Liver (tissue), 8 donors: ENCODE measurements at regions not wholly inside any gene's neighbourhood (a gene's known extent, or its start where the extent isn't known, plus 50 kb on each side); places are given as distances from the start of the nearest gene placed in this dataset.

Experiments used
- DNase-seq: peaks from one replicate; pipeline ENCODE4 v3.0.0-alpha.2; 2017; ENCODE audit warnings: low spot score
- H3K27ac ChIP-seq, 2 donors: one replicate each; pipeline ENCODE4 v1.7.0; 2013; ENCODE audit warnings: inconsistent platforms in 2 of 2, low read length in 2 of 2, control low read depth in 1 of 2, low read depth in 1 of 2, mild to moderate bottlenecking in 1 of 2
- H3K27me3 ChIP-seq, 4 donors: one replicate each; pipeline versions ENCODE4 v1.6.1 to v1.7.0; 2013; ENCODE audit warnings: low read length in 3 of 4, inconsistent platforms in 1 of 4, mild to moderate bottlenecking in 1 of 4, moderate library complexity in 1 of 4; ENCODE audit not compliant: control insufficient read depth in 4 of 4, insufficient read depth in 4 of 4
- H3K36me3 ChIP-seq, 4 donors: one replicate each; pipeline versions ENCODE4 v1.6.1 to v1.7.0; 2013; ENCODE audit warnings: low read length in 3 of 4, mild to moderate bottlenecking in 3 of 4, low read depth in 1 of 4, moderate library complexity in 1 of 4; ENCODE audit not compliant: control insufficient read depth in 4 of 4, insufficient read depth in 3 of 4
- H3K4me1 ChIP-seq, 4 donors: one replicate each; pipeline versions ENCODE4 v1.6.1 to v1.7.0; 2013; ENCODE audit warnings: low read length in 3 of 4, mild to moderate bottlenecking in 3 of 4, moderate library complexity in 1 of 4; ENCODE audit not compliant: control insufficient read depth in 4 of 4, insufficient read depth in 4 of 4
- H3K4me3 ChIP-seq, 3 donors: one replicate each; pipeline versions ENCODE4 v1.6.1 to v1.7.0; 2013; ENCODE audit warnings: low read length in 3 of 3, control low read depth in 1 of 3, low read depth in 1 of 3, mild to moderate bottlenecking in 1 of 3
- H3K9ac ChIP-seq, 2 donors: one replicate each; pipeline ENCODE4 v1.7.0; 2013; ENCODE audit warnings: low read length in 2 of 2, mild to moderate bottlenecking in 2 of 2, moderate library complexity in 2 of 2, control low read depth in 1 of 2, low read depth in 1 of 2
- H3K9me3 ChIP-seq, 4 donors: one replicate each; pipeline versions ENCODE4 v1.6.1 to v1.7.0; 2013; ENCODE audit warnings: low read length in 3 of 4; ENCODE audit not compliant: control insufficient read depth in 4 of 4
- ATF3 ChIP-seq: IDR thresholded peaks from 2 replicates; pipeline ENCODE4 v1.6.1; 2016; ENCODE audit warnings: antibody characterized with exemption
- CTCF ChIP-seq: fragments of 150-350 bp; IDR thresholded peaks from 2 replicates; pipeline ENCODE4 v1.5.1; 2017; ENCODE audit warnings: improper control_type of control experiment, low read depth, low read length; ENCODE audit not compliant: missing input control
- EGR1 ChIP-seq, 2 donors: IDR thresholded peaks; 2 replicates each; pipeline ENCODE4 v1.6.1; 2016 to 2018; ENCODE audit warnings: antibody characterized with exemption in 2 of 2, low read depth in 2 of 2
- FOXA1 ChIP-seq: IDR thresholded peaks from 2 replicates; pipeline ENCODE4 v1.6.1; 2016; ENCODE audit warnings: antibody characterized with exemption
- FOXA2 ChIP-seq: IDR thresholded peaks from 2 replicates; pipeline ENCODE4 v1.6.1; 2016; ENCODE audit warnings: antibody characterized with exemption
- GABPA ChIP-seq, 2 donors: IDR thresholded peaks in 1 of 2; conservative IDR thresholded peaks in 1 of 2; 2 replicates each; pipeline ENCODE4 v1.6.1; 2016; ENCODE audit warnings: antibody characterized with exemption in 2 of 2, mild to moderate bottlenecking in 1 of 2, moderate library complexity in 1 of 2
- HNF4A ChIP-seq, 2 donors: conservative IDR thresholded peaks; 2 replicates each; pipeline ENCODE4 v1.6.1; 2016; ENCODE audit warnings: antibody characterized with exemption in 2 of 2, mild to moderate bottlenecking in 2 of 2
- HNF4G ChIP-seq: IDR thresholded peaks from 2 replicates; pipeline ENCODE4 v1.6.1; 2016; ENCODE audit warnings: antibody characterized with exemption
- JUND ChIP-seq, 2 donors: IDR thresholded peaks; 2 replicates each; pipeline ENCODE4 v1.6.1; 2016; ENCODE audit warnings: antibody characterized with exemption in 2 of 2
- MAX ChIP-seq: IDR thresholded peaks from 2 replicates; pipeline ENCODE4 v1.6.1; 2016; ENCODE audit warnings: antibody characterized with exemption
- NR2F2 ChIP-seq: IDR thresholded peaks from 2 replicates; pipeline ENCODE4 v1.6.1; 2016; ENCODE audit warnings: antibody characterized with exemption
- RAD21 ChIP-seq, 2 donors: IDR thresholded peaks; 2 replicates each; pipeline ENCODE4 v1.6.1; 2016; ENCODE audit warnings: antibody characterized with exemption in 2 of 2, mild to moderate bottlenecking in 2 of 2
- REST ChIP-seq: IDR thresholded peaks from 2 replicates; pipeline ENCODE4 v1.6.1; 2016; ENCODE audit warnings: antibody characterized with exemption, mild to moderate bottlenecking
- RXRA ChIP-seq, 2 donors: IDR thresholded peaks; 2 replicates each; pipeline ENCODE4 v1.6.1; 2017 to 2018; ENCODE audit warnings: antibody characterized with exemption in 2 of 2, mild to moderate bottlenecking in 1 of 2
- SP1 ChIP-seq: IDR thresholded peaks from 2 replicates; pipeline ENCODE4 v1.6.1; 2018; ENCODE audit warnings: antibody characterized with exemption, mild to moderate bottlenecking
- TAF1 ChIP-seq: conservative IDR thresholded peaks from 2 replicates; pipeline ENCODE4 v1.6.1; 2016; ENCODE audit warnings: antibody characterized with exemption, mild to moderate bottlenecking
- YY1 ChIP-seq: IDR thresholded peaks from 2 replicates; pipeline ENCODE4 v1.6.1; 2016; ENCODE audit warnings: antibody characterized with exemption, mild to moderate bottlenecking
- ZBTB33 ChIP-seq: IDR thresholded peaks from 2 replicates; pipeline ENCODE4 v1.6.1; 2016; ENCODE audit warnings: antibody characterized with exemption
- WGBS: extraction: QIAGEN DNeasy Blood & Tissue Kit; methylation state at CpG from one replicate; pipeline ENCODE4 v1.1.7; 2013; 5-methylcytosine and 5-hydroxymethylcytosine counted together
- donor health status: healthy.
- donor health status: healthy.
- donor health status: healthy.
- donor health status: healthy.
- donor health status: healthy.

- Histone ChIP-seq H3K9ac (no peak overlapping the region), H3K27me3 (peaks cover 0 to 3% (median 0%) of the 10 kb centered on the region in 4 donors), H3K9me3 (no peaks in the 10 kb centered on the region), H3K4me3 (no peak overlapping the region), H3K4me1 (no peaks in the 10 kb centered on the region), H3K36me3 (no peaks in the 10 kb centered on the region), H3K27ac (no peak overlapping the region)
- no peak for TF ChIP-seq FOXA2
- no peak for TF ChIP-seq TAF1
- TF ChIP-seq ZBTB33, result no peak
- no peak for TF ChIP-seq SP1
- no peak for TF ChIP-seq REST
- TF ChIP-seq JUND (IDR thresholded peaks at IDR 0.05), result no peak
- TF ChIP-seq HNF4G, result no peak
- TF ChIP-seq GABPA (IDR thresholded peaks at IDR 0.05 in 1 of 2, conservative IDR thresholded peaks at IDR 0.05 in 1 of 2), result no peak
- TF ChIP-seq YY1, result no peak
- no peak for TF ChIP-seq HNF4A (conservative IDR thresholded peaks at IDR 0.05)
- no peak for TF ChIP-seq ATF3
- TF ChIP-seq RXRA (IDR thresholded peaks at IDR 0.05), result no peak
- TF ChIP-seq NR2F2, result no peak
- TF ChIP-seq RAD21 (IDR thresholded peaks at IDR 0.05), result no peak
- no peak for TF ChIP-seq FOXA1
- no peak for TF ChIP-seq CTCF
- TF ChIP-seq EGR1 (IDR thresholded peaks at IDR 0.05; ENCODE audit: low read depth in 2 of 2), result no peak
- no peak for TF ChIP-seq MAX
- DNase-seq, result no peak
These were observed 142.7 kb upstream of the RUNX1 start for GRCh38 chr21:35191754-35192153.

GRCh38 chr21:35191128-35191527 lies 142.0 kb upstream of the RUNX1 start:
- Histone ChIP-seq H3K4me1 (no peaks in the 10 kb centered on the region), H3K4me3 (no peak overlapping the region), H3K27ac (no peak overlapping the region), H3K9me3 (no peaks in the 10 kb centered on the region), H3K36me3 (no peaks in the 10 kb centered on the region), H3K27me3 (peaks cover 0 to 3% (median 0%) of the 10 kb centered on the region in 4 donors), H3K9ac (no peak overlapping the region)
- WGBS, result 82% methylated on average over 6 of the region's 6 CpGs
- no peak for DNase-seq
- TF ChIP-seq CTCF (no peak), EGR1 (IDR thresholded peaks at IDR 0.05; ENCODE audit: low read depth in 2 of 2) (no peak), HNF4G (no peak), ZBTB33 (no peak)
